HUES64 (cell line): ENCODE measurements at regions not wholly inside any gene's neighbourhood (a gene's known extent, or its start where the extent isn't known, plus 50 kb on each side); places are given as distances from the start of the nearest gene placed in this dataset.

Experiments used
- H3K27ac ChIP-seq: 2 replicates; pipeline ENCODE4 v1.7.0; 2013; ENCODE audit warnings: low read depth, low read length, inconsistent platforms
- H3K27me3 ChIP-seq: 2 replicates; pipeline ENCODE4 v1.6.1; 2013; ENCODE audit warnings: mild to moderate bottlenecking, low read length; ENCODE audit not compliant: insufficient read depth
- H3K36me3 ChIP-seq: 2 replicates; pipeline ENCODE4 v1.6.1; 2013; ENCODE audit warnings: mild to moderate bottlenecking, low read length; ENCODE audit not compliant: insufficient read depth
- H3K4me1 ChIP-seq: 2 replicates; pipeline ENCODE4 v1.6.1; 2013; ENCODE audit warnings: mild to moderate bottlenecking, low read length, moderate library complexity; ENCODE audit not compliant: insufficient read depth
- H3K4me3 ChIP-seq: 2 replicates; pipeline ENCODE4 v1.5.1; 2013; ENCODE audit warnings: mild to moderate bottlenecking, low read length, moderate library complexity
- H3K9ac ChIP-seq: 2 replicates; pipeline ENCODE4 v1.6.1; 2013; ENCODE audit warnings: mild to moderate bottlenecking, low read depth, low read length
- H3K9me3 ChIP-seq: 2 replicates; pipeline ENCODE4 v1.6.1; 2013; ENCODE audit warnings: low read depth, low read length; ENCODE audit not compliant: insufficient read depth
- WGBS: fragments of 150-250, 120-280 bp; methylation state at CpG from one replicate; pipeline ENCODE4 v1.1.7; 2013; ENCODE audit warnings: missing lambda C conversion rate; 5-methylcytosine and 5-hydroxymethylcytosine counted together

DNA sequence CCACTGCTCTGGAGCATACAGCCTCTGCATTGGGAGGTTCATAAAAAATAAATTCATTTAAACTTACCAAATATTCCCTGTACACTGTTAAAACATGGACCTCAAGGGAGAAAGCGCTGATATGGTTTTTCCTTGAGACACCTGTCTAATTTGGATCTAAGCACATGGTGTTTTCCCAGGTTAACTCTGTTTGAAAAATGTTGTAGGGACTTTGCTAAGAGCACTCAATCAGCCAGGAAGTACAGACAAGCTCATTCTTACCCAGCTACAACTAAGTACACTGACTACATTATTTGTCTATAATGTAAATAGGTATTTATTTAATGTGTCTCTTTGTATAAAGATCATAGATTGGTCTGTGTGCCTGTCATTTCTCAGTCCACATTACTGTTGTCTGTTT lies 61.8 kb upstream of the BCAR3 start:
- Histone ChIP-seq H3K4me3 (no peak overlapping the region), H3K36me3 (no peaks in the 10 kb centered on the region), H3K27ac (no peak overlapping the region), H3K9ac (no peak overlapping the region), H3K9me3 (0 out of 2 replicates have a peak, but pooled peaks cover 8% of the 10 kb centered on the region), H3K4me1 (peaks cover 3% of the 10 kb centered on the region; the same call in 1 of the 2 replicates), H3K27me3 (no peaks in the 10 kb centered on the region)
- WGBS = 97% methylated on average over 1 of the region's 1 CpG

DNA sequence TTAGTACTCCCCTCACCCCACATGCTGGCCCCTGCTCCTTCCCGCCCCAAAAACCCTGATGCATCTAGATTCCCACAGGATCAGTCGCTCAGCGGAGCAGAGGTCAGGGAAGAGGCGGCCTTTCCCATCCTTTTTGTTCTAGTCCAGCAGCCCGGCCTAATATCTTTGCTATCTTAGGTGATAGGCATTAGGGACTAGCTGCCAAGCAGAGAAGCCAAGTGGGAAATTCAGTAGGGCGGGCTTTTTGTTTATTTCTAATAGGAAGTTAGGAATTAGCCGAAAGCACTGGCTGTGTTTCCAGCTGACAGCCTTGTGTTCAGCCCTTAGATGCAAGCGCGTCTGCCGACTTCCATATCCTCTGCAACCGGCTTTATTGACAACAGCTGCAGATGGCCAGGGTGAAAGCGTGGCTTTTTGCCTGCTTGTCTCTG lies 59.0 kb upstream of the BCAR3 start:
- Histone ChIP-seq H3K4me3 (no peak overlapping the region), H3K9ac (no peak overlapping the region), H3K36me3 (no peaks in the 10 kb centered on the region), H3K9me3 (no peaks in the 10 kb centered on the region), H3K27ac (no peak overlapping the region), H3K27me3 (no peaks in the 10 kb centered on the region), H3K4me1 (peaks cover 3% of the 10 kb centered on the region; the same call in 1 of the 2 replicates)
- WGBS = 88% methylated on average over 12 of the region's 12 CpGs

DNA sequence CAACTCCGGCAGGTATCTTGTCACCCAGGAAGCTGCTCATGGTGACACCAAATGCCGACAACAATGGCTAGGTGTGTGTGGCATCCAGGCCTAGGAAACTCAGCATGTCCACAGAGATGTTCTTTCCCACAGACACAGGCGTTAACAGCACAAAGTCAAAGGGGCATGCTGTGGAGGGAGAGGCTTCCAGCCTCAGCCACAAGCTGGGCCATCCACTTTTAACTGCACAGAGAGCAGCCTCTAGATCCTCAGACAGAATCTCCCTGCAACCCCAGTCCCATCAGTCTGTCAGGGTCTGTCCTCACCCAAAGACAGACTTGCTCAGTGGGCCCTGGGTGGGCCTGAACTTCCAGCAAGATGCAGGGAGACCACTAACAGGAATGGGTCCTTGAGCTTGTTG lies 58.5 kb upstream of the BCAR3 start:
- Histone ChIP-seq H3K27me3 (no peaks in the 10 kb centered on the region), H3K27ac (no peak overlapping the region), H3K4me1 (peaks cover 3% of the 10 kb centered on the region; the same call in 1 of the 2 replicates), H3K9me3 (no peaks in the 10 kb centered on the region), H3K9ac (no peak overlapping the region), H3K4me3 (no peak overlapping the region), H3K36me3 (no peaks in the 10 kb centered on the region)
- 91% methylated on average over 3 of the region's 3 CpGs for WGBS

DNA sequence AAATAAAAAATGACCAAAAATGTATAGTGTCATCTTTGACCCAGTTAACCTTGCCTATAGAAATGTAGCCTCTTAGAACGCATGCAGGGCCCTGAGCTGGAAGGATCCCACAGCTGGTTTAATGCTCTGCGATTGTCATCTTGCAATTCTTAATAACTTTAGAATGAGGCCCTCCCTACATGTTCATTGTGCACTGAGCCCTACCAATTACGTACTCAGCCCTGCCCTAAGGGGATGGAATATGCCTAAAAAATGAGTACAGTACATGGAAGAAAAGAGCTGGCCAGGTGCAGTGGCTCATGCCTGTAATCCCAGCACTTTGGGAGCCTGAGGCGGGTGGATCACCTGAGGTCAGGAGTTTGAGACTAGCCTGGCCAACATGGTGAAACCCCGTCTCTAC lies 57.8 kb upstream of the BCAR3 start:
- H3K9ac ChIP-seq = no peak overlapping the region
- H3K9me3 ChIP-seq = no peaks in the 10 kb centered on the region
- no peak overlapping the region for H3K27ac ChIP-seq
- H3K4me1 ChIP-seq = peaks cover 3% of the 10 kb centered on the region; the same call in 1 of the 2 replicates
- 94% methylated on average over 5 of the region's 5 CpGs for WGBS
- no peaks in the 10 kb centered on the region for H3K36me3 ChIP-seq
- H3K27me3 ChIP-seq = no peaks in the 10 kb centered on the region
- no peak overlapping the region for H3K4me3 ChIP-seq

DNA sequence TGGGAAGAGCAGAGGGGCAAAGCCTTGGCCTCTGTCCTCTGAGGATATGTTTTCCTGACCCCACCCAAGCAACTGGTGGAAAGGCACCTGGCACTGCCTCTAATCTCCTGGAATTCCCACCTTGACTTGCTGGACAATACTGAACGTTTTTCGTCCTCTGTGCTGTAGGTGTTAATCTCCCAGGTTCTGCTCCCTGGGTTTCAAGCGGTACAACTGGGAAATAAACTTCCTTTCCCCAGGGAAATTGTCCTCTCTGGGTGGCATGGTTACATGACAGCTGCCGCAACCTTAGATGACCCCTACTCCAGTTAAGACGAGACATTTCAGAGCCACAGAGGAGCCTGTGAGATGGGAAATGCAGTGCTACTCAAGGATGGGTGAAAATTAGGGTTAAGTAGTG lies 57.3 kb upstream of the BCAR3 start:
- 92% methylated on average over 5 of the region's 5 CpGs for WGBS

DNA sequence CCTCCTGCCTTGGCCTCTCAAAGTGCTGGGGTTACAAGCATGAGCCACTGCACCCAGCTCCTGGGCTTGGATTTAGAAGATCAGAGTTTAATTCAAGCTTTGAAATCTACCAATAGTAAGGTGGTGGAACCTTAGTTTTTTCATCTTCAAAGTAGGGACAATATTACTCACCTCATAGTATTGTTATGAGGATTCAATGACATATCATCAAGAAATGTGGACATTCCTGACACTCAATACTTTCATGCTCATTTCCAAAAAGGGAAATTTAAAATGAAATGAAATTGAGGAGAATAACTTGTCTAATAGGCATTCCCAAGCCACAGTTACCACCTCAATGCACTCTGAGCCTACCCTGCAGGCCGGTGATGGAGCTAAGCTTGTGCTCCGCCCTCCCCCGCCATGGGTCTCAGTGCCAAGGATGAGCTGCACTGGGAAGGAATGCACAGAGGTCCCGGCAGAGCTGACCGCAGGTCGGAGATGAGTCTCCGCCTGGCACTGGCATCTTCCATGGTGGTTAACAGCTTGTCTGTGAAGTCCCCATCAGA lies 56.5 kb upstream of the BCAR3 start:
- WGBS = 93% methylated on average over 7 of the region's 7 CpGs
- Histone ChIP-seq H3K4me1 (peaks cover 8% of the 10 kb centered on the region), H3K27ac (no peak overlapping the region), H3K27me3 (no peaks in the 10 kb centered on the region), H3K9ac (no peak overlapping the region), H3K9me3 (no peaks in the 10 kb centered on the region), H3K4me3 (no peak overlapping the region), H3K36me3 (no peaks in the 10 kb centered on the region)

More for the DNA sequence above, 57.3 kb upstream of the BCAR3 start:
- Histone ChIP-seq H3K4me1 (peaks cover 3% of the 10 kb centered on the region; the same call in 1 of the 2 replicates), H3K27me3 (no peaks in the 10 kb centered on the region), H3K27ac (no peak overlapping the region), H3K4me3 (no peak overlapping the region), H3K36me3 (no peaks in the 10 kb centered on the region), H3K9ac (no peak overlapping the region), H3K9me3 (no peaks in the 10 kb centered on the region)

DNA sequence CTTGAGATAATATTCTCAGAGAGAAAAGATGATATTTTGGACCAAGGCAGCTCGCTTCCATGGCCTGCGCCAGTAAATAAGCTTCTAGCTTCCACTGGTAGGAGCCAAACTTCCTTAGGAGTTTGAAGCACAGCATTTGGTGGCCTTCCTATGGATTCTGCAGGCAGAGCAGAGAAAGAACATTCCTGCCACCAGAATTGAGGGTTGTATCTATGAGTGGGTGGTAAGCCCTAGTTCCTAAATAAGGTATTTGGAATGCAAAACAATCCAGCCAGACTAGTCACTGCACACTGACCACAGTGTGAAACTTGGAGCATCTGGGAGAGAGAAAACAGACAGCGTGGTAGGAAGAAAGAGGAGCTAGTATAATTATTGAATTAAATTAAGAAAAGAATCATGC lies 54.1 kb upstream of the BCAR3 start:
- no peak overlapping the region for H3K27ac ChIP-seq

DNA sequence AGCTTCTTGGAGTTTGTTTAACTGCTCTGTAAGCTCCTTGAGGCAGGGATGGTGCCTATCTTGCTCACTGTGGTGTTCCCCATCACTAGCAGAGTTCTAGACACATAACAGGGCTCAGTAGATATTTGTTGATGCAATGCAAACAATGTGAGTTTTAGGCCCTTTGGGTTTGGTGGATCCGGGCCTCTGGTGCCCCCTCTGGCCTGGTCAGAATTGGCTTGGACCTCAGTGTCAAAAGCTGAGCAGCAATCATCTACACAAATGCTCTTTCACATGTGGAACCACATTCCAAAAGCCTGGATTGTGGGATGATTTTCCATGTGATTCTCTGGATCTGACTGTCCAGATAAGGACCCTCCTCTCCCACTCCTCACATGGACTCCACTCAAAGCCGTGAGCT lies 53.4 kb upstream of the BCAR3 start:
- no peaks in the 10 kb centered on the region for H3K36me3 ChIP-seq
- H3K9ac ChIP-seq = no peak overlapping the region
- no peak overlapping the region for H3K4me3 ChIP-seq
- H3K27me3 ChIP-seq = no peaks in the 10 kb centered on the region
- no peaks in the 10 kb centered on the region for H3K9me3 ChIP-seq
- H3K27ac ChIP-seq = no peak overlapping the region
- WGBS = 92% methylated on average over 2 of the region's 2 CpGs
- peaks cover 11% of the 10 kb centered on the region for H3K4me1 ChIP-seq

More for the DNA sequence above, 54.1 kb upstream of the BCAR3 start:
- no peak overlapping the region for H3K4me3 ChIP-seq
- 91% methylated on average over 3 of the region's 3 CpGs for WGBS
- H3K9me3 ChIP-seq = no peaks in the 10 kb centered on the region
- H3K9ac ChIP-seq = no peak overlapping the region
- no peaks in the 10 kb centered on the region for H3K27me3 ChIP-seq
- no peaks in the 10 kb centered on the region for H3K36me3 ChIP-seq
- H3K4me1 ChIP-seq = peaks cover 14% of the 10 kb centered on the region

DNA sequence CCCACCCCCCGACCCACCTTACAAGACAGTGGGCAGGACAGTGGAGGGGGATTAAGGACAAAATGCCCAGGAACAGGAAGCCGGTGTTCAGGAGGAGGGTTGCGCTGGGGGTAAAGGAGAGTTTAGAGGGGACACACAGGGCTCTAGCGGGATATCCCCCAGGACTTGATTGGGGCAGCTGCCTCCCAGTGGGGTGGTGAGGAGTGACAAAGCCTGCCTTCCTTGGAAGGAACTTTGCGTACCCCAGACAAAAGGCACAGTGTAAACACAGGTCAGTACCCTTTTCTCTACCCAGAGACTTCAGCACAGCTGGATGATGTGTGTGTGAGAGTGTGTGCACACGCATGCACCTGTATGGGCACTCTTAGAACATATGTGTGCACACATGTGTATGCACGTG lies 51.7 kb upstream of the BCAR3 start:
- H3K4me3 ChIP-seq = no peak overlapping the region
- no peaks in the 10 kb centered on the region for H3K27me3 ChIP-seq
- no peak overlapping the region for H3K9ac ChIP-seq
- H3K4me1 ChIP-seq = peaks cover 11% of the 10 kb centered on the region
- no peaks in the 10 kb centered on the region for H3K36me3 ChIP-seq
- WGBS = 89% methylated on average over 7 of the region's 7 CpGs
- H3K9me3 ChIP-seq = no peaks in the 10 kb centered on the region
- no peak overlapping the region for H3K27ac ChIP-seq

DNA sequence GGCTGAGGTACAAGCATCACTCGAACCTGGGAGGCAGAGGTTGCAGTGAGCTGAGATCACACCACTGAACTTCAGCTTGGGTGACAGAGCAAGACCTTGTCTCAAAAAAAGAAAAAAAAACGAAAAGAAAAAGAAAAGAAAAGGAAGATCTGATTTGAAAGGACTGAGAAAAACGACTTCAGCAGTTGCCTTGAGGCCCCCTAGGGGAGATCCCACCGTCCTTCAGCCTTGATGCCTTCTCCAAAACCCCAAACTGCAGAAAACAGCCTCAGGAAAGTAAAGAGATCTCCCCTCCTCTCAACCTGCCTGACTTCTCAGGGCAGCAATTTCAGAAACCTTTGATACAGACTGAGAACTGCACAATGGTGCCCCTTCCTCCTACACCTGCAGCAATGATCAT lies 50.9 kb upstream of the BCAR3 start:
- no peak overlapping the region for H3K9ac ChIP-seq
- H3K4me3 ChIP-seq = no peak overlapping the region
- no peaks in the 10 kb centered on the region for H3K9me3 ChIP-seq
- no peaks in the 10 kb centered on the region for H3K27me3 ChIP-seq
- H3K36me3 ChIP-seq = no peaks in the 10 kb centered on the region
- whole genome bisulfite sequencing = 46% methylated on average over 4 of the region's 4 CpGs
- H3K27ac ChIP-seq = no peak overlapping the region
- H3K4me1 ChIP-seq = peaks cover 11% of the 10 kb centered on the region
